T-helper 17 cell (primary cell): ENCODE measurements at regions not wholly inside any gene's neighbourhood (a gene's known extent, or its start where the extent isn't known, plus 50 kb on each side); places are given as distances from the start of the nearest gene placed in this dataset.

Source experiments
- ATAC-seq: fragments of 150-1000 bp; cut with Tn5 transposase; 2 replicates; pipeline ENCODE4 v1.10.0; 2021; ENCODE audit warnings: mild to moderate bottlenecking, moderate library complexity
- DNase-seq, 3 donors: peaks; one replicate each; pipeline versions ENCODE4 v3.0.0 to v3.0.0-alpha.2; 2020 to 2021
- H3K9me3 ChIP-seq: one replicate; pipeline ENCODE4 v1.7.0; 2013; ENCODE audit warnings: low read length, mild to moderate bottlenecking; ENCODE audit not compliant: control insufficient read depth, poor library complexity, severe bottlenecking
- H3K27ac Mint-ChIP-seq: one replicate; pipeline ENCODE4 v1.8.0; 2022; ENCODE audit warnings: mild to moderate bottlenecking, moderate library complexity, mixed read lengths
- H3K27me3 Mint-ChIP-seq: one replicate; pipeline ENCODE4 v1.8.0; 2022; ENCODE audit warnings: mixed read lengths
- H3K36me3 Mint-ChIP-seq: one replicate; pipeline ENCODE4 v1.8.0; 2022; ENCODE audit warnings: low read depth, mixed read lengths
- H3K4me1 Mint-ChIP-seq: one replicate; pipeline ENCODE4 v1.8.0; 2022; ENCODE audit warnings: mild to moderate bottlenecking, mixed read lengths
- H3K4me3 Mint-ChIP-seq: one replicate; pipeline ENCODE4 v1.8.0; 2022; ENCODE audit warnings: mild to moderate bottlenecking, moderate library complexity, mixed read lengths

- H3K27ac Mint-ChIP-seq, result no peak overlapping the region
- ATAC-seq (no peak), DNase-seq (no peak)
- no peaks in the 10 kb centered on the region for H3K9me3 ChIP-seq
- no peak overlapping the region for H3K4me3 Mint-ChIP-seq
- H3K27me3 Mint-ChIP-seq, result peaks cover 37% of the 10 kb centered on the region
- H3K4me1 Mint-ChIP-seq, result peaks cover 3% of the 10 kb centered on the region
- H3K36me3 Mint-ChIP-seq, result no peaks in the 10 kb centered on the region
Observed at GRCh38 chr1:48103495-48103894, 106.3 kb upstream of the TRABD2B start.

GRCh38 chr1:48102766-48103165 lies 105.6 kb upstream of the TRABD2B start:
- Mint-ChIP-seq H3K36me3 (no peaks in the 10 kb centered on the region), H3K27me3 (peaks cover 44% of the 10 kb centered on the region), H3K4me3 (no peak overlapping the region), H3K27ac (no peak overlapping the region), H3K4me1 (peaks cover 3% of the 10 kb centered on the region)
- DNase-seq (no peak), ATAC-seq (no peak)
- no peaks in the 10 kb centered on the region for H3K9me3 ChIP-seq

GRCh38 chr1:48099072-48099773 lies 102.0 kb upstream of the TRABD2B start:
- Mint-ChIP-seq H3K4me1 (peaks cover 2% of the 10 kb centered on the region), H3K27me3 (peaks cover 50% of the 10 kb centered on the region), H3K36me3 (no peaks in the 10 kb centered on the region), H3K27ac (no peak overlapping the region), H3K4me3 (no peak overlapping the region)
- no peak for ATAC-seq
- DNase-seq, result no peak
- H3K9me3 ChIP-seq, result no peaks in the 10 kb centered on the region

- DNase-seq (peak; percentile 31 to 64 (median 39)), ATAC-seq (peak; percentile 90)
- Mint-ChIP-seq H3K27ac (no peak overlapping the region), H3K36me3 (peaks cover 3% of the 10 kb centered on the region), H3K27me3 (peaks cover 75% of the 10 kb centered on the region), H3K4me1 (peaks cover 8% of the 10 kb centered on the region), H3K4me3 (peak overlapping the region; percentile 63)
- no peaks in the 10 kb centered on the region for H3K9me3 ChIP-seq
Observed at GRCh38 chr1:48093696-48094528, 96.7 kb upstream of the TRABD2B start.

- H3K9me3 ChIP-seq, result no peaks in the 10 kb centered on the region
- no peak for ATAC-seq
- no peak overlapping the region for H3K4me3 Mint-ChIP-seq
- H3K36me3 Mint-ChIP-seq, result peaks cover 3% of the 10 kb centered on the region
- peaks cover 68% of the 10 kb centered on the region for H3K27me3 Mint-ChIP-seq
- DNase-seq, result no peak
- no peak overlapping the region for H3K27ac Mint-ChIP-seq
- H3K4me1 Mint-ChIP-seq, result peaks cover 8% of the 10 kb centered on the region
Observed at GRCh38 chr1:48093147-48093546, 96.0 kb upstream of the TRABD2B start.

GRCh38 chr1:48092401-48092800 lies 95.2 kb upstream of the TRABD2B start:
- H3K36me3 Mint-ChIP-seq, result peaks cover 3% of the 10 kb centered on the region
- no peak overlapping the region for H3K27ac Mint-ChIP-seq
- DNase-seq, result no peak
- peaks cover 65% of the 10 kb centered on the region for H3K27me3 Mint-ChIP-seq
- no peaks in the 10 kb centered on the region for H3K9me3 ChIP-seq
- H3K4me3 Mint-ChIP-seq, result no peak overlapping the region
- ATAC-seq, result no peak
- H3K4me1 Mint-ChIP-seq, result peaks cover 10% of the 10 kb centered on the region

GRCh38 chr1:48089356-48089891 lies 92.2 kb upstream of the TRABD2B start:
- H3K27me3 Mint-ChIP-seq, result peaks cover 59% of the 10 kb centered on the region
- no peak for DNase-seq
- peaks cover 3% of the 10 kb centered on the region for H3K36me3 Mint-ChIP-seq
- no peak overlapping the region for H3K4me3 Mint-ChIP-seq
- peaks cover 8% of the 10 kb centered on the region for H3K4me1 Mint-ChIP-seq
- H3K27ac Mint-ChIP-seq, result no peak overlapping the region
- no peaks in the 10 kb centered on the region for H3K9me3 ChIP-seq
- ATAC-seq, result no peak

- no peaks in the 10 kb centered on the region for H3K9me3 ChIP-seq
- Mint-ChIP-seq H3K27ac (no peak overlapping the region), H3K4me3 (no peak overlapping the region), H3K36me3 (peaks cover 2% of the 10 kb centered on the region), H3K27me3 (peaks cover 37% of the 10 kb centered on the region), H3K4me1 (peaks cover 2% of the 10 kb centered on the region)
- ATAC-seq, result no peak
- no peak for DNase-seq
Observed at GRCh38 chr1:48084826-48085225, 87.6 kb upstream of the TRABD2B start.

GRCh38 chr1:48082271-48082962 lies 85.2 kb upstream of the TRABD2B start:
- no peak overlapping the region for H3K27ac Mint-ChIP-seq
- no peaks in the 10 kb centered on the region for H3K4me1 Mint-ChIP-seq
- no peak for ATAC-seq
- no peak for DNase-seq
- H3K36me3 Mint-ChIP-seq, result no peaks in the 10 kb centered on the region
- H3K9me3 ChIP-seq, result no peaks in the 10 kb centered on the region
- peaks cover 49% of the 10 kb centered on the region for H3K27me3 Mint-ChIP-seq
- H3K4me3 Mint-ChIP-seq, result no peak overlapping the region

- Mint-ChIP-seq H3K27me3 (peaks cover 65% of the 10 kb centered on the region), H3K4me1 (no peaks in the 10 kb centered on the region), H3K4me3 (no peak overlapping the region), H3K36me3 (no peaks in the 10 kb centered on the region), H3K27ac (no peak overlapping the region)
- DNase-seq, result no peak
- ATAC-seq, result no peak
- H3K9me3 ChIP-seq, result no peaks in the 10 kb centered on the region
Observed at GRCh38 chr1:48080331-48081255, 83.4 kb upstream of the TRABD2B start.

GRCh38 chr1:48079096-48079495 lies 81.9 kb upstream of the TRABD2B start:
- no peaks in the 10 kb centered on the region for H3K4me1 Mint-ChIP-seq
- H3K27me3 Mint-ChIP-seq, result peaks cover 66% of the 10 kb centered on the region
- no peak overlapping the region for H3K27ac Mint-ChIP-seq

GRCh38 chr1:48077795-48078222 lies 80.6 kb upstream of the TRABD2B start:
- no peak overlapping the region for H3K4me3 Mint-ChIP-seq
- H3K9me3 ChIP-seq, result no peaks in the 10 kb centered on the region
- no peaks in the 10 kb centered on the region for H3K36me3 Mint-ChIP-seq
- no peak for ATAC-seq
- no peak for DNase-seq
- H3K4me1 Mint-ChIP-seq, result no peaks in the 10 kb centered on the region
- no peak overlapping the region for H3K27ac Mint-ChIP-seq
- H3K27me3 Mint-ChIP-seq, result peaks cover 62% of the 10 kb centered on the region

More at GRCh38 chr1:48079096-48079495, 81.9 kb upstream of the TRABD2B start:
- ATAC-seq (no peak), DNase-seq (no peak)
- no peaks in the 10 kb centered on the region for H3K36me3 Mint-ChIP-seq
- no peak overlapping the region for H3K4me3 Mint-ChIP-seq
- no peaks in the 10 kb centered on the region for H3K9me3 ChIP-seq
